HG03342 (cell line): ENCODE measurements at regions not wholly inside any gene's neighbourhood (a gene's known extent, or its start where the extent isn't known, plus 50 kb on each side); places are given as distances from the start of the nearest gene placed in this dataset.

Source experiments
- ATAC-seq: cut with Tn5 transposase; IDR thresholded peaks from one replicate; pipeline ENCODE4 v1.9.1; 2021; ENCODE audit warnings: mild to moderate bottlenecking, moderate library complexity; ENCODE audit not compliant: unreplicated experiment

GRCh38 chrX:42725196-42725595 is 52.8 kb downstream of the PPP1R2C start:
- ATAC-seq, result no peak

GRCh38 chrX:42720209-42720608 is 57.8 kb downstream of the PPP1R2C start:
- ATAC-seq, result peak; percentile 53

GRCh38 chrX:42715701-42716262 is 62.2 kb downstream of the PPP1R2C start:
- no peak for ATAC-seq

GRCh38 chrX:42714981-42715700 is 62.8 kb downstream of the PPP1R2C start:
- ATAC-seq, result peak; percentile 76

GRCh38 chrX:42710452-42710851 is 67.5 kb downstream of the PPP1R2C start:
- no peak for ATAC-seq

GRCh38 chrX:42708222-42708621 is 69.7 kb downstream of the PPP1R2C start:
- ATAC-seq, result no peak

- ATAC-seq, result no peak
Measured at GRCh38 chrX:42707742-42708141, 70.2 kb downstream of the PPP1R2C start.

- ATAC-seq, result no peak
Measured at GRCh38 chrX:42704454-42704853, 73.5 kb downstream of the PPP1R2C start.

- ATAC-seq, result no peak
Measured at GRCh38 chrX:42697544-42697943, 80.4 kb downstream of the PPP1R2C start.

- no peak for ATAC-seq
Measured at GRCh38 chrX:42696536-42697124, 81.3 kb downstream of the PPP1R2C start.

- ATAC-seq, result no peak
Measured at GRCh38 chrX:42695800-42696358, 82.1 kb downstream of the PPP1R2C start.

- ATAC-seq, result no peak
Measured at GRCh38 chrX:42694260-42694815, 83.6 kb downstream of the PPP1R2C start.

- no peak for ATAC-seq
Measured at GRCh38 chrX:42691196-42691595, 86.8 kb downstream of the PPP1R2C start.

GRCh38 chrX:42686706-42687105 is 91.3 kb downstream of the PPP1R2C start:
- no peak for ATAC-seq

- ATAC-seq, result no peak
Measured at GRCh38 chrX:42686296-42686695, 91.7 kb downstream of the PPP1R2C start.

- ATAC-seq, result no peak
Measured at GRCh38 chrX:42684065-42684464, 93.9 kb downstream of the PPP1R2C start.

GRCh38 chrX:42680666-42681065 is 97.3 kb downstream of the PPP1R2C start:
- no peak for ATAC-seq

- ATAC-seq, result no peak
Measured at GRCh38 chrX:42678133-42678532, 99.8 kb downstream of the PPP1R2C start.

- ATAC-seq, result no peak
Measured at GRCh38 chrX:42673301-42673810, 104.6 kb downstream of the PPP1R2C start.

GRCh38 chrX:42664680-42665079 is 113.3 kb downstream of the PPP1R2C start:
- ATAC-seq, result no peak

GRCh38 chrX:42628471-42628870 is 149.5 kb downstream of the PPP1R2C start:
- ATAC-seq, result no peak

- ATAC-seq, result no peak
Measured at GRCh38 chrX:42627891-42628290, 150.1 kb downstream of the PPP1R2C start.
